Skin of body (tissue), 1 donor: ENCODE measurements at regions not wholly inside any gene's neighbourhood (a gene's known extent, or its start where the extent isn't known, plus 50 kb on each side); places are given as distances from the start of the nearest gene placed in this dataset.

Experiments
- DNase-seq: peaks from one replicate; lab custom pipeline; 2025; lab: John Stamatoyannopoulos, UW

DNA sequence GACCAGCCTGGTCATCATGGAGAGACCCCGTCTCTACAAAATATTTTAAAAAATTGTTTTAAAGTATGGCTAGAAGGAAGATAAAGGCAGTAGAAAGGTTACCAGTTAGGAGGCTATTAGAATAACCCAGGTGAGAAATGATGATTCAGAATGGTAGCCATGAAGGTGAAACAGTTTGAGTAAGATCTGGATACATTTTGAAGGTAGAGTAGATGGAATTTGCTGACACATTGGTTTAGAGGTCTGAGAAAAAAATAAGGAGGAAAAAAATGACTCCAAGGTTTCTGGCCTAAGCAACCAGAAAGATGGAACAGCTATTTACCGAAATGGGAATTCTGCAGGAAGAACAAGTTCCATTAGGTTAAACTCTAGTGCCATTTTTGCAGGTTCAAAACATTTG is 167.9 kb upstream of the TAB2 start:
- no peak for DNase-seq

DNA sequence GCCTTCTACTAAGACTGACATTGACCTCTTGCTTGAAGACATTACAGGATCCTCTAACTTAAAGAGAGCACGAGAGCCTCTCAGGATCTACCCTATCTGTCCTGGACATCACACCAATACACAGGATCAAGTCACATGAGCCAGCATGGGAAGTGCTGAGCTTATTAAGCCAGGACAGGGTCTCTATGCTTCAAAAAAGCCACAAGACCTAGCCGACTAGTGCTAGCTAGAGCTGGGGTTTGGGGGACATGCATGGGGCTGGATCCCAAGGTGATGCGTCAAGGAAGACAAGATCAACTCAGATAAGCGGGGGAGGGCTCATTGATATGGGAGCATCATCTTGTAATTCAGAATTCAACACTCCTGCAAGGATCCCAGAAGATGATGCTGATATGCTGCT is 167.2 kb upstream of the TAB2 start:
- no peak for DNase-seq

DNA sequence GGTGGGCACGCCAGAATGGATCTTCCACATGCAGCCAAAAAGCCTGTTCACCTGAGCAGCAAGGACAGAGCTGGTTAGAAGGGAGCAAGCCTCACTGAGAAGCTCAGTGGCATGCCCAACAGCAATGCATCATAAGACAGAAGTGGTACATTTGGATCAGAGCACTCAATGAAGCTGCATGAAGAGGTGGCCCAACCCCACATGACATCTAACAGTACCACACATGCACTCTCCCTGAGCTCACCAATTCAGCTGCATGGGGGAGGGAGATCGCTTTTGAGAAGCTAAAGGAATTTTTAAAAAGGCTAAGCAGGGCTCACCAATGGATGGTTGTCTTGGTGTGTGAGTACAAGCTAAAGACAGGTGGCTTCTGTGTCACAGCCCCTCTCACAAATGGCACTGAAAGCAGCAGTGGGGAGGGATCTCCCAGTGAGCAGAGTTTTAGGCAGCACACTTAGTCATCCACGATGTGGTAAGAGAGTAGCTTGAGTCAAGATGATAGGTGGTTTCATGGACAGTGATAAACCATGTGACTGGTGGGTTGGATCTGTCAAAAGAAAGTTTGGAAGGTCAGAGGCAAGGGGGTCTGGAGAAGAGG is 166.6 kb upstream of the TAB2 start:
- DNase-seq, result no peak

GRCh38 chr6:149152521-149152920 is 165.0 kb upstream of the TAB2 start:
- DNase-seq, result no peak

- DNase-seq, result peak; percentile 19
Measured at GRCh38 chr6:149153100-149153499, 164.4 kb upstream of the TAB2 start.

DNA sequence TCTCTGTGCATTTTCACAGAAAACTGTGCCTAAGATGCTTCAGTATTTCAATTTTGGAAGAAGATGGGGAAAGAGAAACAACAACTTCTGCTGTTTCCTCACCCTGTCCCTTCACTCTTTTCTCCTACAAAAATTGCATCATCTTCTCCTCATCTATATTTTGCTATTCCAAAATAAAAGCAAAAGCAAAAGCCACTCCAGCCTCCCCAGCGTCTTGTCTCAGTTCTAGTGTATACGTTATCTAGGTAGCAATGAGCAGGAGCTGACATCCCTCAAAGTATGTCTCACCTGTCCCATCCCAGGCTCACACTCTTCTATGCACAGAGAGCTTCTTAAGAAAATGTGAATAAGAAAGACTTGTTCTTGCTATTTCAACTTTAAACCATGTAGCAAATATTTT is 163.8 kb upstream of the TAB2 start:
- no peak for DNase-seq

GRCh38 chr6:149154261-149154821 is 163.2 kb upstream of the TAB2 start:
- no peak for DNase-seq

GRCh38 chr6:149157126-149157525 is 160.4 kb upstream of the TAB2 start:
- no peak for DNase-seq

DNA sequence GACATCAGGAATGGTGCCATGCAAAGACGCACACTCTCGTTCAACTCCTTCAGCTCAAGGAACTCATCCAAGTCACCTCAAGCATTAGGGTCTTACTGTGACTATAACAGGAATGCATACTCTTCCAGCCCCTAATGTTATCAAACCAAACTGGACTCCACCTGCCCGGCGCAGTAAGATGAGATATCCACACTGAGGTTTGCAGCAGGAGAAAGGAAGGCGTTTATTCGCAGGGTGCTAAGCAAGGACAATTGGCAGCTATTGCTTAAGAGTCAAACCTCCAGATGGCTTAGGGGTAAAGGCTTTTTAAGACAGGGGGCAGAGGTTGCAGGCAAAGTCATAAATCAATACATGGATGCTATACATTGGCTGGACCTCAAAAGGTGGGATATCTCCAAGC is 159.4 kb upstream of the TAB2 start:
- DNase-seq, result no peak

GRCh38 chr6:149160943-149161342 is 156.6 kb upstream of the TAB2 start:
- no peak for DNase-seq

DNA sequence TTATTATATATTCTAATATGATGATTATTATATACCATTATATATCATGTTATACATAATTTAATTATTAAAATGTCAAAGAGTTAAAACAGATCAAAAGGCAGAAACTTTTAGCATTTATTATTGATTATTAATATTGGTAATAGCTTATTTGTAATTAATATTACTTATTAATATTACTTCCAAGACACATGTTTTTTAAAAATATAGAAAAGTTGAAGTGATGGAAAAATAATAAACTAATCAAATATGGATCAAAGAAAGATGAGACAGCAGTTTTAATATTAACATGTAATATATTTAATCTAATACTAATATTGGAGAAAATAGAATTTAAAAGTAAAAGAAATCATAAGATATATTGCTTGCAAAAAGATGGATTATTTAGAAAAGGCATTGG is 154.6 kb upstream of the TAB2 start:
- DNase-seq, result no peak

DNA sequence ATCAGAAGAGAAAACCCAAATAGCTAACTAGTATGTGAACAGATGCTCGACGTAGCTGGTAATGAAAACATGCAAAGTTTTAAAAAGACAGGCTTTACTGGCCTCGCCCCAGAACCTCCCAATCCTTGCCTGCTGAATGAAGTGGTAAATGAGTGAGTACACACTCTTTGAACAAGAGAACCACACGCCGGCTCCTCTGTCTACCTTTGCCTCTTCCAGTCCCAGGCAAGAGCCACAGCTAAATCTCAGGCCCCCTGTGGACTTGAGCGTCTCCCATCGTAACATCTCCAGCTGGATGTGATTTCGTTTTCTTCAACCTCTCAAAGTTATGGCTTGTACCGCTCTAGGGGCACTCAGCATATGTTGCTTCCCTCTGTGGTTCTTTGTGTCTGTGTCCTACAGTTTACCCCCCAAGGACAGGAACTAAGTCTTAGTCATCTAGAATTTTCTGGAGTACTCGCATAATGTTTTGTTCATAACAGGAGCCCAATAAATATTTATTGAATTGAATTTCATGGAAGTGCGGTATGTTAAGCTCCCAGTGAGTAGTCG is 153.2 kb upstream of the TAB2 start:
- DNase-seq, result no peak

GRCh38 chr6:149166336-149166735 is 151.2 kb upstream of the TAB2 start:
- DNase-seq, result no peak

DNA sequence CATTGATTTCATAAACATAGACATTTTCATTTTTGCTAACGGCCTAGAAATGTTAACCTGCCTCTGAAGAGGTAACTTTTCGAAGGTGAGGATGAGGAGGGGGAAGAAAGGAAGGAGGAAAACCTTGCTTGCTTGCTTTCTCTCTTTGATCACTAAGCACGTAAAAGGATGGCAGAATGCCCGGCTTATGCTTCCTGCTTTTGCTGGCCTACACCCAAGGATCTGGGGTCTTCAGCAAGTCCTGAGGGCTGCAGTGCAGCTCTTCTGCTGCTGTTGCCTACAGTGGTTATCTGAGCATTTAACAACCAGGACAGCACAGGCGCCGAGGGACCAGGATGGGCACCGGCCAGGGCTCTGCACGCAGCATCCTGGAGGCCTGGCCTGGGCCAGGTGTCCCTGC is 150.8 kb upstream of the TAB2 start:
- DNase-seq, result no peak

GRCh38 chr6:149168968-149169367 is 148.5 kb upstream of the TAB2 start:
- DNase-seq, result no peak

DNA sequence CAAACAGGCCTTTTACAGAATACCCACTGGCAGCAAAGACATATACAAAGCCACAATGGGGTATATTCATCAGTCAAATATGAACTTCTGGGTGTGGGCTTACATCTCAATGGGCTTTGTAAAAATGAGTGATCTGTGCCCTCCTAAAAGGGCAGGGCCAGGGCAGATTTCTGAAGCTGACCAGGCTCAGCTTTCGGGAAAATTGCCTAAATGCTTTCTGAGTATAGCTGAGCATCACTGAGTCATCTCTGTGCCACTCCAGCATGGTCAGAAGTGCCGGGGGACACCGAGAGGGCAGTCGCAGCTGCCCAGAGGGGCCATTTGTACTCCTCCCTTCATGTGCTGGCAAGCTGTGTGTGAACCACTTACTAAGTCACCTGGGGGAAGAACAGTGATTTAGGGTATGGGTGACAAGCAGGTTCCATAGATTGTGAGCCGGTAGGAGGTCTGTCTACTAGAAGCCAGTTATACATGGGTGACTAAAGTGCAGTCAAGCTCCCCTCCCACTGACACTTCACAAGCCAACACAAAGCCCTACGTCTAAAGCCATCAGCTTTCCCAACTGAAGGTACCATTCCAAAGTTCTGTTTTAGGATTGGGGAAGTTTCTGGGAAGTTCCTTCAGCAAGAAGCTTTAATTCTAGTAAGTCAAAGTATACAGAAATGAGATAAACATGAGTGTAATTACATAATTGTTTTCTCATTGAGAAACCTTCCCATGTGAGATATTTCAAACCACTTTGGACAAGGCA is 147.6 kb upstream of the TAB2 start:
- DNase-seq, result no peak

DNA sequence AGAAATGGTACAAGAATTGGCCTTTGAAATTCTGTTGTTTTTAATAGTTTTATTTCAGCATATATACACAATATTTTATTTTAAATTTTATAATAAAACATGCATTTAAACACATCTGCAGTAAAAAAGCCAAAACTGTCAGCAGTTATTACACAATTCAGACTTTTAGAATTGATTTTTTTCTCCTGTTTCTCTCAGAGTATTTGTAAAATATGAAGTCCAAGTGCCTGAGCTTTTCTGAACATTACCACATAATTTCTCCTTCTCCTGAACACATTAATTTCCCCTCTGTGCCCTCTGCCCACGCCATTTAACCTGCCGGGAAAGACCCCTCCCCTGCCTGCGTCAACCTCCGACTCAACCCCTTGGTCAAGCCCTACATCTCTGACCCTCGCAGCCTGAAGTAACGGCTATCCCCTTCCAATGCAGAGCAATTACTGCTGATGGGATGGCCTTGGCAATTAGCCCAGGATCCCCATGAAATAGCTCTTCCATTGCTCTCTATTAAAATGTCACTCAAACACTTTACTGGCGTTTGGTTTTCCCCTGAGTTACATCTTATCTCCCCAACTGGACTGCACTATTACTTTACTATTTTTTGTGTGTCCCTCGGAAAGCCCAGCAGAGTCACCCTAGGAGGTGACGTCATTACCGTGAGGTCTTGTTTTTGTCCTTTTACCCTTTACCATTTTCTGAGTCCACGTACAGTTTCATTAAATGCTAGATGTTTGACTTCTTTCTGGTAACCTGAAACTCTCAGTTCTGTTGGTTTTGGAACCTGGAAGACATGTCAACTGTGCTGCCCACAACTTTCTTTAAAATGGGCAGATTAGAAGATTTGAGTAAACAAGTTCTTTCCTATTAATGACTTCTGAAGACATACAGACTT is 146.7 kb upstream of the TAB2 start:
- DNase-seq, result no peak

GRCh38 chr6:149173222-149173621 is 144.3 kb upstream of the TAB2 start:
- no peak for DNase-seq

DNA sequence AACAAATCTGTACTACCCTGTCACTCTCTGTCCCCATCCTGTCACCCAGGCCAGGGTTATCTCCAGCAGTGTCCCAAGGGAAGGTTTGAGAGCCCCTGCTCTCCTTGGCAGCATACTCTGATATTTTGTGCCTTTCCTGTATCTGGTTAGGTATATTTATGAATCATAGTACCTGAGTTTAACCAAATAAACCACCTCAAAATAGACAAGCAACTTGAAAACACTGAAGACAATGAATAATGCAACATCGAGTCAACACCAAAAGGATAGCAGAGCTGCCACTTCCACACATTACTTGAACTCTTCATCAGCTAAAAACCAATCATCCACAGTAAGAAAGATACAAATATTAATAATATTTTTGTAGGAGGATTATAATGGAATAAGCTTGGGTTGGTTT is 142.6 kb upstream of the TAB2 start:
- DNase-seq, result no peak

GRCh38 chr6:149176971-149177667 is 140.4 kb upstream of the TAB2 start:
- no peak for DNase-seq

- no peak for DNase-seq
Measured at GRCh38 chr6:149179431-149179830, 138.1 kb upstream of the TAB2 start.
